ENCODE measurements at regions not wholly inside any gene's neighbourhood (a gene's known extent, or its start where the extent isn't known, plus 50 kb on each side); places are given as distances from the start of the nearest gene placed in this dataset.
"Not testable (repeated sequence)": the region's sequence is repeated elsewhere in the genome, so short reads cannot be mapped to it uniquely, and the experiment has no call there.

- no peak for DNase-seq
These were observed 1493.7 kb downstream of the AMY1C start for GRCh38 chr1:105243411-105243810.

- no peak for DNase-seq
These were observed 1494.3 kb downstream of the AMY1C start for GRCh38 chr1:105243969-105244368.

GRCh38 chr1:105254906-105255305, 1505.2 kb downstream of the AMY1C start:
- no peak for DNase-seq

- no peak for DNase-seq
These were observed 1510.3 kb downstream of the AMY1C start for GRCh38 chr1:105260001-105260400.

GRCh38 chr1:105270966-105271365, 1521.3 kb downstream of the AMY1C start:
- no peak for DNase-seq

- not testable (repeated sequence) for DNase-seq
These were observed 1522.7 kb downstream of the AMY1C start for GRCh38 chr1:105272376-105272775.

GRCh38 chr1:105294838-105295237, 1545.1 kb downstream of the AMY1C start:
- DNase-seq = no peak

- no peak for DNase-seq
These were observed 1560.4 kb downstream of the AMY1C start for GRCh38 chr1:105310063-105310462.

GRCh38 chr1:105317976-105318375, 1568.3 kb downstream of the AMY1C start:
- DNase-seq = no peak

GRCh38 chr1:105326886-105327285, 1577.2 kb downstream of the AMY1C start:
- no peak for DNase-seq

- DNase-seq = no peak
These were observed 1587.7 kb downstream of the AMY1C start for GRCh38 chr1:105337420-105337819.

GRCh38 chr1:105343317-105343716, 1593.6 kb downstream of the AMY1C start:
- DNase-seq = no peak

GRCh38 chr1:105359457-105359856, 1609.8 kb downstream of the AMY1C start:
- DNase-seq = no peak

GRCh38 chr1:105362438-105362837, 1612.7 kb downstream of the AMY1C start:
- DNase-seq = no peak

GRCh38 chr1:105368446-105368845, 1618.7 kb downstream of the AMY1C start:
- no peak for DNase-seq

- DNase-seq = no peak
These were observed 1624.0 kb downstream of the AMY1C start for GRCh38 chr1:105373681-105374080.

GRCh38 chr1:105386489-105386888, 1636.8 kb downstream of the AMY1C start:
- DNase-seq = no peak

- DNase-seq = no peak
These were observed 1646.3 kb downstream of the AMY1C start for GRCh38 chr1:105396001-105396400.

GRCh38 chr1:105398909-105399308, 1649.2 kb downstream of the AMY1C start:
- DNase-seq = no peak

- no peak for DNase-seq
These were observed 1650.0 kb downstream of the AMY1C start for GRCh38 chr1:105399716-105400115.

GRCh38 chr1:105416261-105416660, 1640.2 kb upstream of the PRMT6 start:
- no peak for DNase-seq

GRCh38 chr1:105419030-105419429, 1637.4 kb upstream of the PRMT6 start:
- DNase-seq = no peak

- DNase-seq = no peak
These were observed 1628.9 kb upstream of the PRMT6 start for GRCh38 chr1:105427543-105427942.

- DNase-seq = no peak
These were observed 1619.8 kb upstream of the PRMT6 start for GRCh38 chr1:105436589-105437259.

- DNase-seq = no peak
These were observed 1618.6 kb upstream of the PRMT6 start for GRCh38 chr1:105437847-105438246.
